ENCODE measurements at regions not wholly inside any gene's neighbourhood (a gene's known extent, or its start where the extent isn't known, plus 50 kb on each side); places are given as distances from the start of the nearest gene placed in this dataset.
"Not testable (repeated sequence)": the region's sequence is repeated elsewhere in the genome, so short reads cannot be mapped to it uniquely, and the experiment has no call there.

- Histone ChIP-seq H3K4me1 (ENCODE audit: insufficient read depth, low read length) (no peaks in the 10 kb centered on the region), H3K36me3 (ENCODE audit: insufficient read depth, low read length) (no peaks in the 10 kb centered on the region), H3K9me3 (ENCODE audit: control insufficient read depth in 1 of 2, insufficient read depth in 1 of 2, low read length in 2 of 2) (peaks cover 0 to 8% of the 10 kb centered on the region in 2 experiments), H3K27ac (ENCODE audit: low read depth in 1 of 2, low read length in 2 of 2) (no peak overlapping the region), H3K27me3 (ENCODE audit: control insufficient read depth in 1 of 2, insufficient read depth in 2 of 2, low read length in 2 of 2) (no peaks in the 10 kb centered on the region), H3K4me3 (ENCODE audit: low read length) (no peak overlapping the region)
- H3K9me3 Mint-ChIP-seq = peaks cover 10% of the 10 kb centered on the region
- intact Hi-C loops (cut with DNase I, micrococcal nuclease) = no loop called here
- H3K27me3 Mint-ChIP-seq = no peaks in the 10 kb centered on the region
- no peak overlapping the region for H3K27ac Mint-ChIP-seq
- no peaks in the 10 kb centered on the region for H3K36me3 Mint-ChIP-seq (ENCODE audit: low read depth)
- DNase-seq (no peak), ATAC-seq (ENCODE audit: poor library complexity) (no peak)
- TF ChIP-seq CTCF (IDR thresholded peaks at IDR 0.05) = no peak
- H3K4me1 Mint-ChIP-seq (ENCODE audit: low read depth) = no peaks in the 10 kb centered on the region
- POLR2A ChIA-PET = no interaction called here
- CTCF ChIA-PET = no interaction called here
- no peak overlapping the region for H3K4me3 Mint-ChIP-seq
Observed at GRCh38 chr11:80700386-80700785, 1259.6 kb upstream of the TENM4 start.

GRCh38 chr11:80699406-80700177, 1258.8 kb upstream of the TENM4 start:
- not testable (repeated sequence) for H3K9me3 Mint-ChIP-seq, H3K27me3 Mint-ChIP-seq

GRCh38 chr11:80698637-80699036, 1257.8 kb upstream of the TENM4 start:
- intact Hi-C loops (cut with DNase I, micrococcal nuclease) = no loop called here
- Histone ChIP-seq H3K36me3 (ENCODE audit: insufficient read depth, low read length) (no peaks in the 10 kb centered on the region), H3K4me1 (ENCODE audit: insufficient read depth, low read length) (no peaks in the 10 kb centered on the region), H3K27me3 (ENCODE audit: control insufficient read depth in 1 of 2, insufficient read depth in 2 of 2, low read length in 2 of 2) (no peaks in the 10 kb centered on the region), H3K27ac (ENCODE audit: low read depth in 1 of 2, low read length in 2 of 2) (no peak overlapping the region), H3K9me3 (ENCODE audit: control insufficient read depth in 1 of 2, insufficient read depth in 1 of 2, low read length in 2 of 2) (peaks cover 0 to 8% of the 10 kb centered on the region in 2 experiments), H3K4me3 (ENCODE audit: low read length) (no peak overlapping the region)
- TF ChIP-seq CTCF (IDR thresholded peaks at IDR 0.05) = no peak
- Mint-ChIP-seq H3K27me3 (no peaks in the 10 kb centered on the region), H3K9me3 (peaks cover 4% of the 10 kb centered on the region), H3K4me1 (ENCODE audit: low read depth) (no peaks in the 10 kb centered on the region), H3K36me3 (ENCODE audit: low read depth) (no peaks in the 10 kb centered on the region), H3K4me3 (no peak overlapping the region), H3K27ac (no peak overlapping the region)
- no peak for ATAC-seq (ENCODE audit: poor library complexity)
- DNase-seq = no peak
- ChIA-PET CTCF (no interaction called here), POLR2A (no interaction called here)

More at GRCh38 chr11:80699406-80700177, 1258.8 kb upstream of the TENM4 start:
- POLR2A ChIA-PET; DNase-seq; H3K4me3 Mint-ChIP-seq; H3K27ac ChIP-seq (ENCODE audit: low read depth in 1 of 2, low read length in 2 of 2); H3K4me1 ChIP-seq (ENCODE audit: insufficient read depth, low read length); H3K4me3 ChIP-seq (ENCODE audit: low read length); CTCF ChIA-PET; H3K9me3 ChIP-seq (ENCODE audit: control insufficient read depth in 1 of 2, insufficient read depth in 1 of 2, low read length in 2 of 2); intact Hi-C loops (cut with DNase I, micrococcal nuclease); H3K27me3 ChIP-seq (ENCODE audit: control insufficient read depth in 1 of 2, insufficient read depth in 2 of 2, low read length in 2 of 2); H3K27ac Mint-ChIP-seq; H3K36me3 ChIP-seq (ENCODE audit: insufficient read depth, low read length); H3K36me3 Mint-ChIP-seq (ENCODE audit: low read depth); ATAC-seq (ENCODE audit: poor library complexity); H3K4me1 Mint-ChIP-seq (ENCODE audit: low read depth): not testable (repeated sequence)

- no peak overlapping the region for H3K27ac Mint-ChIP-seq
- no peak for TF ChIP-seq CTCF (IDR thresholded peaks at IDR 0.05)
- no peaks in the 10 kb centered on the region for H3K4me1 ChIP-seq (ENCODE audit: insufficient read depth, low read length)
Observed at GRCh38 chr11:80694385-80694784, 1253.6 kb upstream of the TENM4 start.

More at GRCh38 chr11:80694385-80694784, 1253.6 kb upstream of the TENM4 start:
- DNase-seq (no peak), ATAC-seq (ENCODE audit: poor library complexity) (no peak)
- Mint-ChIP-seq H3K9me3 (peaks cover 2% of the 10 kb centered on the region), H3K4me3 (no peak overlapping the region), H3K27me3 (no peaks in the 10 kb centered on the region), H3K4me1 (ENCODE audit: low read depth) (no peaks in the 10 kb centered on the region), H3K36me3 (ENCODE audit: low read depth) (no peaks in the 10 kb centered on the region)
- H3K36me3 ChIP-seq (ENCODE audit: insufficient read depth, low read length) = no peaks in the 10 kb centered on the region
- intact Hi-C loops (cut with DNase I, micrococcal nuclease) = no loop called here
- ChIA-PET POLR2A (no interaction called here), CTCF (interaction anchor here (1.1 kb wide), 1 partner anchor 12 kb away, joined by 3 read pairs; no protein-coding TSS in a partner anchor)
- H3K27ac ChIP-seq (ENCODE audit: low read depth in 1 of 2, low read length in 2 of 2) = no peak overlapping the region
- H3K9me3 ChIP-seq (ENCODE audit: control insufficient read depth in 1 of 2, insufficient read depth in 1 of 2, low read length in 2 of 2) = peaks cover 0 to 7% of the 10 kb centered on the region in 2 experiments
- no peak overlapping the region for H3K4me3 ChIP-seq (ENCODE audit: low read length)
- no peaks in the 10 kb centered on the region for H3K27me3 ChIP-seq (ENCODE audit: control insufficient read depth in 1 of 2, insufficient read depth in 2 of 2, low read length in 2 of 2)

All from CD4-positive, alpha-beta T cell (primary cell).